Superior temporal gyrus (tissue), 1 donor: ENCODE measurements at regions not wholly inside any gene's neighbourhood (a gene's known extent, or its start where the extent isn't known, plus 50 kb on each side); places are given as distances from the start of the nearest gene placed in this dataset.
A peak's percentile ranks its signal among the peaks of the same experiment; 100 is the strongest.

Source experiments
- DNase-seq: peaks from one replicate; pipeline ENCODE4 v3.0.0-alpha.2; 2016; ENCODE audit errors: extremely low spot score

- DNase-seq = peak; percentile 51
Measured at GRCh38 chr4:157674699-157675098, 454.2 kb downstream of the GRIA2 start.

GRCh38 chr4:157667836-157668235 is 447.3 kb downstream of the GRIA2 start:
- no peak for DNase-seq

GRCh38 chr4:157664726-157665125 is 444.2 kb downstream of the GRIA2 start:
- no peak for DNase-seq

GRCh38 chr4:157655096-157655809 is 434.7 kb downstream of the GRIA2 start:
- peak; percentile 71 for DNase-seq

GRCh38 chr4:157643257-157643656 is 422.7 kb downstream of the GRIA2 start:
- no peak for DNase-seq

- no peak for DNase-seq
Measured at GRCh38 chr4:157634057-157634456, 413.5 kb downstream of the GRIA2 start.

GRCh38 chr4:157616741-157617472 is 396.4 kb downstream of the GRIA2 start:
- no peak for DNase-seq

GRCh38 chr4:157607996-157608395 is 387.5 kb downstream of the GRIA2 start:
- DNase-seq = no peak

GRCh38 chr4:157600583-157600982 is 380.1 kb downstream of the GRIA2 start:
- no peak for DNase-seq

GRCh38 chr4:157591245-157591644 is 370.7 kb downstream of the GRIA2 start:
- no peak for DNase-seq

- no peak for DNase-seq
Measured at GRCh38 chr4:157590679-157591078, 370.2 kb downstream of the GRIA2 start.

GRCh38 chr4:157587681-157588423 is 367.3 kb downstream of the GRIA2 start:
- no peak for DNase-seq

- DNase-seq = peak; percentile 69
Measured at GRCh38 chr4:157582141-157582540, 361.6 kb downstream of the GRIA2 start.

- DNase-seq = no peak
Measured at GRCh38 chr4:157576671-157577217, 356.2 kb downstream of the GRIA2 start.

- no peak for DNase-seq
Measured at GRCh38 chr4:157575339-157575738, 354.8 kb downstream of the GRIA2 start.

GRCh38 chr4:157574606-157575005 is 354.1 kb downstream of the GRIA2 start:
- DNase-seq = no peak

- DNase-seq = no peak
Measured at GRCh38 chr4:157572951-157573350, 352.4 kb downstream of the GRIA2 start.

GRCh38 chr4:157572284-157572683 is 351.8 kb downstream of the GRIA2 start:
- no peak for DNase-seq

- DNase-seq = no peak
Measured at GRCh38 chr4:157564771-157565170, 344.2 kb downstream of the GRIA2 start.

GRCh38 chr4:157564218-157564617 is 343.7 kb downstream of the GRIA2 start:
- no peak for DNase-seq

- DNase-seq = no peak
Measured at GRCh38 chr4:157558016-157558415, 337.5 kb downstream of the GRIA2 start.

GRCh38 chr4:157550028-157550427 is 329.5 kb downstream of the GRIA2 start:
- DNase-seq = no peak
